Astrocyte of the cerebellum (primary cell): ENCODE measurements at regions not wholly inside any gene's neighbourhood (a gene's known extent, or its start where the extent isn't known, plus 50 kb on each side); places are given as distances from the start of the nearest gene placed in this dataset.

ENCODE experiments used
- DNase-seq: peaks from one replicate; pipeline ENCODE4 v3.0.0-alpha.2; 2011; ENCODE audit warnings: low read depth
- H3K4me3 ChIP-seq: 2 replicates; pipeline ENCODE4 v1.5.1; 2011; ENCODE audit warnings: mild to moderate bottlenecking, low read depth, low read length, moderate library complexity
- in situ Hi-C: cut with HindIII; loops from 2 replicates; pipeline ENCODE4 v1.10.0; 2017; ENCODE audit warnings: low sequenced_read_pairs
- TF ChIP-seq, protein P1 (sequence below): IDR thresholded peaks from 2 replicates; pipeline ENCODE4 v1.5.1; 2012; ENCODE audit warnings: low read length, low read depth, moderate library complexity, mild to moderate bottlenecking; ENCODE audit errors: missing control alignments

DNA sequence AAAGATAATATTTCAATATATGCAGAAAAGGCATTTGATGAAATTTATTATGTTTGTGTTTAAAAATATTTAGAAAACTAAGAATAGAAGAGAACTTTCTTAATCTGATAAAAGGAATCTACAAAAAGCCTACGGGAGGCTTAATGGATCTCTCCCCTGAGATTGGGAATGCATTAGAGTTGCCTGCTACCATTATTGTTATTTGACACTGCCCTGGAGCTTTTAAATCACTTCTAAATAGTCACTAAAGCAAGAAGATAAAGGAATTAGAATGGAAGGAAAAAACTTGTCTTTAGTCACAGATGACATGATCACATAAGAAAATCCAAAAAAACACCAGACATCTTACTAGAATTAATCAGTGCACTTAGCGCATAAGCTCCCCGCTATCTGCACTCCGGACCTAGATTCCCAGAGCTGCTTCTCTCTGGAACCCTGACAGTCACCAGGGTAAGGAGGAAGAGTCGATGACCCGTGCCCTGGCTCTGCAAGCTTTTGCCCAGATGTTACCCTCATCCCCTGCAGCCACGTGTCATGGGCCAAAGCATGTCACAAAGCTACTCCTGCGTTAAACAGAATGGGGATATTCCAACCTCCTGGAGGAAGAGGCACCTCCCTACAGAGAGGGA, 97.1 kb downstream of the MINAR1 start:
- H3K4me3 ChIP-seq: no peak overlapping the region
- in situ Hi-C loops: no loop called here
- no peak for DNase-seq
- TF ChIP-seq, protein P1, sequence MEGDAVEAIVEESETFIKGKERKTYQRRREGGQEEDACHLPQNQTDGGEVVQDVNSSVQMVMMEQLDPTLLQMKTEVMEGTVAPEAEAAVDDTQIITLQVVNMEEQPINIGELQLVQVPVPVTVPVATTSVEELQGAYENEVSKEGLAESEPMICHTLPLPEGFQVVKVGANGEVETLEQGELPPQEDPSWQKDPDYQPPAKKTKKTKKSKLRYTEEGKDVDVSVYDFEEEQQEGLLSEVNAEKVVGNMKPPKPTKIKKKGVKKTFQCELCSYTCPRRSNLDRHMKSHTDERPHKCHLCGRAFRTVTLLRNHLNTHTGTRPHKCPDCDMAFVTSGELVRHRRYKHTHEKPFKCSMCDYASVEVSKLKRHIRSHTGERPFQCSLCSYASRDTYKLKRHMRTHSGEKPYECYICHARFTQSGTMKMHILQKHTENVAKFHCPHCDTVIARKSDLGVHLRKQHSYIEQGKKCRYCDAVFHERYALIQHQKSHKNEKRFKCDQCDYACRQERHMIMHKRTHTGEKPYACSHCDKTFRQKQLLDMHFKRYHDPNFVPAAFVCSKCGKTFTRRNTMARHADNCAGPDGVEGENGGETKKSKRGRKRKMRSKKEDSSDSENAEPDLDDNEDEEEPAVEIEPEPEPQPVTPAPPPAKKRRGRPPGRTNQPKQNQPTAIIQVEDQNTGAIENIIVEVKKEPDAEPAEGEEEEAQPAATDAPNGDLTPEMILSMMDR: no peak

DNA sequence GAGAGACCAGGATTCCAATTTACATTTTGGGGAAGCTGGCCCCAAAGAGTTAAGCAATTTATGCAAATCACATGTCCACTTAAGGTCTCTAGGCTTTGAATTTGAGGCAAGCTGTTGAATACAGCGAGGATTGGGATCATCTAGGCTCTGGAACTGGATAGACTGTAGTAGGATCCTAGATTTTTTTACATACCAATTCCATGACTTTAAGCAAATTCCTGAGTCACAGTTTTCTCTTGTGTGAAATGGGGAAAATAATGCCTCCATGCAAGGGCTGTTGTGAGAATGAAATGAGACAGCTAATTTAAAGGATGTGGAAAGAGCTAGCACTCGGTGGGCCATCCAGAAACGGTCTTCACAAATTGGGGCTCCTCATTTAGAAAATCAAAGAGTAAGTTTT, 103.4 kb downstream of the MINAR1 start:
- in situ Hi-C loops: no loop called here
- TF ChIP-seq, protein P1: no peak
- H3K4me3 ChIP-seq: no peak overlapping the region
- no peak for DNase-seq

DNA sequence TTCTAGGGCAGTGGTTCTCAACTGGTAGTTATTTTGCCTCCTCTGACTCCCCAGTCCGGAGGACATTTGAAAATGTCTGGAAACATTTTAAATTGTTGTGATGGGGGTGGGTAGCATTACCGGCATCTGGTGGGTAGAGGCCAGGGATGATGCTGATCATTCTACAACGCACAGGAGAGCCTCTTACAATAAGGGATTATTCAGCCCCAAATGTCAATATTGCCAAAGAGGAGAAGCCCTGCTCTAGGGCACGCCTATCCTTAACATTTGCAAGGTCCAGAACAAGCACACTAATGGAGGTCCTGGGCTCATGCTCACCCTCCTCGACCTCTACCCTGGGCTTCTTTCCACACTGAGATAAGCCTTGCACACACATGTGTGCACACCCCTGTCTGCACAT, 106.4 kb downstream of the MINAR1 start:
- TF ChIP-seq, protein P1: no peak
- no peak for DNase-seq
- H3K4me3 ChIP-seq: no peak overlapping the region
- in situ Hi-C loops: no loop called here

DNA sequence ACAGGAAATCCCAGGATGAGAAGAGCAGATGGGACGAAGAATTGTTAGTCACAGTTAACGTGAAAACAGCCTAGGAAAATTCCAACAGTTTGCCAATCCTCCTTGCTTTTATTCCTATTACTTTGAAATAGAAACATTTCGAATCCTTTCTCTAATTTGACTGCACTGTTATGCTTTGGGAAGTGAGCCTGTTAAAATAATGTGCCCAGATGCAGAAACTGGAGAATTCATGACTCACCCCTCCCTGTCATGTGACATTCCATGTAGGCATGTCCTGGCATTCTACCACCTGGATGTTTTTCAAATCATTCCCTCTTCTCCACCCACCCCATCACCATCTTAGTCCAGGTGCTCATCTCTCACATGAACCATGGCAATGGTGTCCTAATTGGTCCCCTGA, 107.3 kb downstream of the MINAR1 start:
- no peak overlapping the region for H3K4me3 ChIP-seq
- TF ChIP-seq, protein P1: no peak
- no peak for DNase-seq
- in situ Hi-C loops: no loop called here

DNA sequence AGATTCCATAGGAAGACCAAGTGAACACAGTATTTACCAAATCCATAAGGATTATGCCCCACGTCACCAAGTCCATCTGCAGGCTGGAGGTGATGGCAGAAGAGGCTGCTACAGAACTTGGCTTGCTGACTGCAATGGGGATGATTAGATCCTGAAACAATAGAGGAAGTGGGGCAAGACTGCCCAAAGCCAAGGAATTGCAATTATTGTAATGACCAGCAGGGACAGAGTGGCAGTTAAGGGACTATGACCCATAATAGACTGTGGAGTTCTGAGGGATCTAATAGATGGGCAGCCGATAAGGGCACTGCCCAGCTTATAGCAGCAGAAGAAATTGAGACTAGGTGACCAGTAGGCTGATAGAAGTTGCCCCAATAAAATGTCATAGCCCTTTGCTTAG, 108.4 kb downstream of the MINAR1 start:
- TF ChIP-seq, protein P1: no peak
- H3K4me3 ChIP-seq: no peak overlapping the region
- no peak for DNase-seq
- in situ Hi-C loops: no loop called here

DNA sequence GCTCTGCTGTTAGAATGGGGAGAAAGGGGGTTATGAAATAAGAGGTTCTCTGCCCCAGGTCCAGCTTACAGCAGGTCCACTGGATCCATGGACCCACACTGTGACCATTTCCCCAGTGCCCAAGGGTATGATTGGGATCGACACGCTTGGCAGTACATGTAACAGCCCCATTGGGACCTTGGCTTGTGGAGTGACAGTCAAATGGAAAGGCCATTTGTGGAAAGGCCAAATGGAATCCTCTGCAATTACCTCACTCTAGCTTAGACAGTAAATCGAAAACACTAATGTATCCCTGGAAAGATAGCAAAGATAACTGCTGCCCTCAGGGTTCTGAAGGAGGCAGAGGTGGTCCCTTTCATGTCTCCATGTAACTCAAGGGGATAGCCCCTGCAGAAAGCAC, 109.1 kb downstream of the MINAR1 start:
- H3K4me3 ChIP-seq: no peak overlapping the region
- in situ Hi-C loops: no loop called here
- no peak for DNase-seq
- TF ChIP-seq, protein P1: no peak
